ENCODE measurements at regions not wholly inside any gene's neighbourhood (a gene's known extent, or its start where the extent isn't known, plus 50 kb on each side); places are given as distances from the start of the nearest gene placed in this dataset.
"Not testable (repeated sequence)": the region's sequence is repeated elsewhere in the genome, so short reads cannot be mapped to it uniquely, and the experiment has no call there.

- WGBS, 2 experiments (ENCODE audit: extremely low coverage in 2 of 2, insufficient read length in 1 of 2): no CpG with 5 or more reads among the region's 7 CpGs
- Histone ChIP-seq H3K4ac (ENCODE audit: low read depth, low read length) (no peak overlapping the region), H3K23ac (ENCODE audit: low read depth, low read length) (no peak overlapping the region), H3K9me1 (ENCODE audit: insufficient read depth, low read length) (no peaks in the 10 kb centered on the region), H3K56ac (ENCODE audit: extremely low read depth, insufficient read depth, low read length) (no peak overlapping the region), H3K9me3 (ENCODE audit: control insufficient read depth, insufficient read depth, low read length) (no peaks in the 10 kb centered on the region), H2BK120ac (ENCODE audit: low read depth, low read length) (no peak overlapping the region), H3K4me2 (ENCODE audit: low read depth, low read length) (no peak overlapping the region), H2BK20ac (ENCODE audit: low read depth, low read length) (no peak overlapping the region), H3K27ac (ENCODE audit: insufficient read depth, low read length) (no peak overlapping the region), H4K91ac (ENCODE audit: insufficient read depth, low read depth, low read length) (no peak overlapping the region), H3K27me3 (ENCODE audit: control insufficient read depth, insufficient read depth, low read length) (no peaks in the 10 kb centered on the region), H2AK9ac (replicated peaks; ENCODE audit: low read depth, low read length, poor library complexity) (no peak overlapping the region), H3K4me3 (ENCODE audit: insufficient read depth, low read depth, low read length) (no peak overlapping the region), H3K18ac (ENCODE audit: low read depth, low read length) (no peak overlapping the region), H4K5ac (ENCODE audit: low read depth, low read length) (no peak overlapping the region), H3K4me1 (ENCODE audit: control insufficient read depth, insufficient read depth, low read length) (peaks cover 6% of the 10 kb centered on the region), H2AK5ac (ENCODE audit: low read depth, low read length) (no peak overlapping the region), H2BK15ac (ENCODE audit: low read depth, low read length) (no peak overlapping the region), H2BK5ac (ENCODE audit: low read depth, low read length, poor library complexity, severe bottlenecking) (no peak overlapping the region), H3K79me1 (ENCODE audit: low read depth in 1 of 2, low read length in 2 of 2) (no peaks in the 10 kb centered on the region), H4K8ac (ENCODE audit: low read depth in 2 of 2, low read length in 2 of 2) (no peak overlapping the region), H3K14ac (replicated peaks; ENCODE audit: low read depth, low read length) (no peak overlapping the region), H4K20me1 (ENCODE audit: insufficient read depth, low read length) (no peaks in the 10 kb centered on the region), H3K36me3 (ENCODE audit: control insufficient read depth, insufficient read depth, low read length) (no peaks in the 10 kb centered on the region), H2AFZ (replicated peaks; ENCODE audit: low read length, poor library complexity) (no peak overlapping the region), H3K9ac (ENCODE audit: low read depth, low read length) (no peak overlapping the region)
- intact Hi-C loops (cut with micrococcal nuclease) (no loop called here), dilution Hi-C loops (cut with HindIII; ENCODE audit: low sequenced_read_pairs, unreplicated experiment) (no loop called here), in situ Hi-C loops (cut with MboI; ENCODE audit: low sequenced_read_pairs) (no loop called here)
- DNase-seq (no peak), ATAC-seq (ENCODE audit: low read depth) (no peak; the same call in 1 of the 2 replicates)
- ChIA-PET CTCF (no interaction called here), POLR2A (ENCODE audit: unreplicated experiment) (no interaction called here)
- BruUV-seq (replicated peaks): no TSS peak
- TF ChIP-seq CEBPB (IDR thresholded peaks at IDR 0.05; ENCODE audit: low read depth, low read length) (no peak), MAZ (IDR thresholded peaks at IDR 0.05; ENCODE audit: borderline replicate concordance, low read depth, low read length) (no peak)
These were observed 94.3 kb upstream of the ITGB1 start for GRCh38 chr10:33052263-33052875.

GRCh38 chr10:33049963-33050920 lies 92.2 kb upstream of the ITGB1 start:
- H3K36me3 ChIP-seq (ENCODE audit: control insufficient read depth, insufficient read depth, low read length); H4K8ac ChIP-seq (ENCODE audit: low read depth in 2 of 2, low read length in 2 of 2); H3K4ac ChIP-seq (ENCODE audit: low read depth, low read length); H3K14ac ChIP-seq (replicated peaks; ENCODE audit: low read depth, low read length); intact Hi-C loops (cut with micrococcal nuclease); BruUV-seq (replicated peaks); ATAC-seq (ENCODE audit: low read depth); H2BK5ac ChIP-seq (ENCODE audit: low read depth, low read length, poor library complexity, severe bottlenecking); H2AK5ac ChIP-seq (ENCODE audit: low read depth, low read length); in situ Hi-C loops (cut with MboI; ENCODE audit: low sequenced_read_pairs); H3K23ac ChIP-seq (ENCODE audit: low read depth, low read length); POLR2A ChIA-PET (ENCODE audit: unreplicated experiment); H4K5ac ChIP-seq (ENCODE audit: low read depth, low read length); H3K18ac ChIP-seq (ENCODE audit: low read depth, low read length); DNase-seq; CTCF ChIA-PET; H3K79me1 ChIP-seq (ENCODE audit: low read depth in 1 of 2, low read length in 2 of 2); dilution Hi-C loops (cut with HindIII; ENCODE audit: low sequenced_read_pairs, unreplicated experiment); H3K4me3 ChIP-seq (ENCODE audit: insufficient read depth, low read depth, low read length); H3K27me3 ChIP-seq (ENCODE audit: control insufficient read depth, insufficient read depth, low read length); H4K20me1 ChIP-seq (ENCODE audit: insufficient read depth, low read length); H3K9me3 ChIP-seq (ENCODE audit: control insufficient read depth, insufficient read depth, low read length); H2BK20ac ChIP-seq (ENCODE audit: low read depth, low read length); H2AFZ ChIP-seq (replicated peaks; ENCODE audit: low read length, poor library complexity); H4K91ac ChIP-seq (ENCODE audit: insufficient read depth, low read depth, low read length); H3K9ac ChIP-seq (ENCODE audit: low read depth, low read length); H3K56ac ChIP-seq (ENCODE audit: extremely low read depth, insufficient read depth, low read length); H3K27ac ChIP-seq (ENCODE audit: insufficient read depth, low read length); H3K9me1 ChIP-seq (ENCODE audit: insufficient read depth, low read length); H3K4me1 ChIP-seq (ENCODE audit: control insufficient read depth, insufficient read depth, low read length); H2BK15ac ChIP-seq (ENCODE audit: low read depth, low read length); H2BK120ac ChIP-seq (ENCODE audit: low read depth, low read length); H3K4me2 ChIP-seq (ENCODE audit: low read depth, low read length); H2AK9ac ChIP-seq (replicated peaks; ENCODE audit: low read depth, low read length, poor library complexity): not testable (repeated sequence)
- 95% methylated on average over 4 of the region's 33 CpGs; no CpG with 5 or more reads in 1 of the 2 experiments for WGBS, 2 experiments (ENCODE audit: extremely low coverage in 2 of 2, insufficient read length in 1 of 2)
